GM12878 (cell line): ENCODE measurements at regions not wholly inside any gene's neighbourhood (a gene's known extent, or its start where the extent isn't known, plus 50 kb on each side); places are given as distances from the start of the nearest gene placed in this dataset.

Experiments used
- ATAC-seq: fragments of 200-7000 bp; cut with Tn5 transposase; 3 replicates; pipeline ENCODE4 v1.9.1; 2020; ENCODE audit warnings: mild to moderate bottlenecking, moderate library complexity
- BruUV-seq: library from RNA; stranded (reverse); fragments of 400-500 nt; replicated peaks from 2 replicates; lab custom pipeline; 2021; lab: Mats Ljungman, UMichigan
- CTCF ChIA-PET: fragments of 300-600 bp; sonication (Branson Sonifier 250); formaldehyde crosslinking; extraction: SDS; loops from one replicate; lab custom pipeline; 2021; ENCODE audit warnings: inconsistent platforms; lab: Yijun Ruan, JAX
- POLR2A ChIA-PET: fragments of 350-600 bp; formaldehyde crosslinking; extraction: SDS; loops from one replicate; lab custom pipeline; 2021; ENCODE audit warnings: inconsistent platforms; lab: Charles Lee
- RAD21 ChIA-PET: fragments of 300-600 bp; sonication (Branson Sonifier 250); formaldehyde crosslinking; loops from one replicate; lab custom pipeline; 2023; ENCODE audit warnings: antibody characterized with exemption; ENCODE audit not compliant: unreplicated experiment; lab: Charles Lee
- SMC1A ChIA-PET: fragments of 300-600 bp; sonication (Branson Sonifier 250); formaldehyde crosslinking; loops from one replicate; lab custom pipeline; 2023; ENCODE audit not compliant: unreplicated experiment, uncharacterized antibody; lab: Charles Lee
- DNase-seq: peaks from one replicate; pipeline ENCODE4 v3.0.0-alpha.2; 2011; ENCODE audit warnings: low read depth, low spot score
- FAIRE-seq: peaks from 3 replicates; lab custom pipeline; 2011; peaks lifted over from hg19 to GRCh38; lab: Jason Lieb, UNC
- H2AFZ ChIP-seq: 2 replicates; pipeline ENCODE4 v1.6.0; 2011; ENCODE audit warnings: low read depth, low read length, control low read depth; ENCODE audit not compliant: control insufficient read depth
- H3K27ac ChIP-seq: 2 replicates; pipeline ENCODE4 v1.5.1; 2011; ENCODE audit warnings: control low read depth; ENCODE audit not compliant: control insufficient read depth, insufficient read depth
- H3K27me3 ChIP-seq, 2 experiments: replicated peaks in 1 of 2; 2 replicates each; pipeline versions ENCODE4 v1.6.0 to v1.6.1; 2011; ENCODE audit warnings: low read length in 1 of 2; ENCODE audit not compliant: control insufficient read depth in 2 of 2, insufficient read depth in 2 of 2
- H3K36me3 ChIP-seq, 2 experiments: 2 replicates each; pipeline ENCODE4 v1.5.1; 2011; ENCODE audit warnings: low read length in 1 of 2; ENCODE audit not compliant: control insufficient read depth in 2 of 2, insufficient read depth in 2 of 2
- H3K4me1 ChIP-seq: 2 replicates; pipeline ENCODE4 v1.6.1; 2011; ENCODE audit warnings: mild to moderate bottlenecking, low read length, moderate library complexity, mixed read lengths; ENCODE audit not compliant: control insufficient read depth, insufficient read depth
- H3K4me2 ChIP-seq: 2 replicates; pipeline ENCODE4 v1.6.0; 2011; ENCODE audit warnings: control low read depth; ENCODE audit not compliant: control insufficient read depth, insufficient read depth
- H3K4me3 ChIP-seq: fragments of 200-600 bp; sonication (generic); 2 replicates; pipeline ENCODE4 v1.5.1; 2016
- H3K79me2 ChIP-seq: 2 replicates; pipeline ENCODE4 v1.6.0; 2011; ENCODE audit warnings: low read length; ENCODE audit not compliant: control insufficient read depth, insufficient read depth
- H3K9ac ChIP-seq: 2 replicates; pipeline ENCODE4 v1.8.0; 2011; ENCODE audit warnings: low read length, control low read depth, mixed read lengths; ENCODE audit not compliant: control insufficient read depth, insufficient read depth
- H3K9me3 ChIP-seq: replicated peaks from 3 replicates; pipeline ENCODE4 v1.5.1; 2011; ENCODE audit warnings: mild to moderate bottlenecking, low read length; ENCODE audit not compliant: control insufficient read depth, insufficient read depth
- H4K20me1 ChIP-seq: 2 replicates; pipeline ENCODE4 v1.6.0; 2011; ENCODE audit not compliant: control insufficient read depth, insufficient read depth
- KDM1A ChIP-seq: fragments of 200-600 bp; sonication (generic); IDR thresholded peaks from 2 replicates; pipeline ENCODE4 v1.6.1; 2016; ENCODE audit warnings: borderline replicate concordance
- MXI1 ChIP-seq: fragments of 150-350 bp; IDR thresholded peaks from 2 replicates; pipeline ENCODE4 v1.6.1; 2011; ENCODE audit warnings: low read depth, mild to moderate bottlenecking, inconsistent platforms, low read length, improper control_type of control experiment
- POU2F2 ChIP-seq: IDR thresholded peaks from 3 replicates; pipeline ENCODE4 v1.6.1; 2011; ENCODE audit warnings: low read depth, mild to moderate bottlenecking, low read length, borderline replicate concordance
- SMC3 ChIP-seq: IDR thresholded peaks from 2 replicates; pipeline ENCODE4 v1.6.1; 2011; ENCODE audit warnings: low read length, improper control_type of control experiment, borderline replicate concordance
- SREBF1 ChIP-seq: IDR thresholded peaks from 2 replicates; pipeline ENCODE4 v1.6.1; 2012; ENCODE audit warnings: mild to moderate bottlenecking, low read length
- in situ Hi-C: fragments of 300-500 bp; cut with MboI; formaldehyde crosslinking; loops from 9 replicates; pipeline ENCODE4 v1.14.3; 2018; ENCODE audit warnings: mixed read lengths
- intact Hi-C: fragments of 100-400 bp; cut with micrococcal nuclease; formaldehyde crosslinking; loops from one replicate; pipeline ENCODE4 v1.14.2; 2022; ENCODE audit not compliant: unreplicated experiment
- TF ChIP-seq, protein P1 (sequence below): fragments of 450-650 bp; formaldehyde crosslinking; IDR thresholded peaks from 2 replicates; pipeline ENCODE4 v1.4.0; 2020; ENCODE audit warnings: mild to moderate bottlenecking, moderate library complexity

GRCh38 chr4:115361781-115362180 is 248.4 kb upstream of the NDST4 start:
- intact Hi-C loops = no loop called here
- no peak overlapping the region for H3K4me2 ChIP-seq
- SMC1A ChIA-PET = no interaction called here
- H3K27me3 ChIP-seq = no peaks in the 10 kb centered on the region
- POLR2A ChIA-PET = no interaction called here
- H3K9me3 ChIP-seq = no peaks in the 10 kb centered on the region; the same call in 2 of the 3 replicates
- no peaks in the 10 kb centered on the region for H3K79me2 ChIP-seq
- no peak for TF ChIP-seq KDM1A
- no peak for TF ChIP-seq MXI1
- TF ChIP-seq POU2F2 = no peak
- TF ChIP-seq SMC3 = no peak
- TF ChIP-seq, protein P1, sequence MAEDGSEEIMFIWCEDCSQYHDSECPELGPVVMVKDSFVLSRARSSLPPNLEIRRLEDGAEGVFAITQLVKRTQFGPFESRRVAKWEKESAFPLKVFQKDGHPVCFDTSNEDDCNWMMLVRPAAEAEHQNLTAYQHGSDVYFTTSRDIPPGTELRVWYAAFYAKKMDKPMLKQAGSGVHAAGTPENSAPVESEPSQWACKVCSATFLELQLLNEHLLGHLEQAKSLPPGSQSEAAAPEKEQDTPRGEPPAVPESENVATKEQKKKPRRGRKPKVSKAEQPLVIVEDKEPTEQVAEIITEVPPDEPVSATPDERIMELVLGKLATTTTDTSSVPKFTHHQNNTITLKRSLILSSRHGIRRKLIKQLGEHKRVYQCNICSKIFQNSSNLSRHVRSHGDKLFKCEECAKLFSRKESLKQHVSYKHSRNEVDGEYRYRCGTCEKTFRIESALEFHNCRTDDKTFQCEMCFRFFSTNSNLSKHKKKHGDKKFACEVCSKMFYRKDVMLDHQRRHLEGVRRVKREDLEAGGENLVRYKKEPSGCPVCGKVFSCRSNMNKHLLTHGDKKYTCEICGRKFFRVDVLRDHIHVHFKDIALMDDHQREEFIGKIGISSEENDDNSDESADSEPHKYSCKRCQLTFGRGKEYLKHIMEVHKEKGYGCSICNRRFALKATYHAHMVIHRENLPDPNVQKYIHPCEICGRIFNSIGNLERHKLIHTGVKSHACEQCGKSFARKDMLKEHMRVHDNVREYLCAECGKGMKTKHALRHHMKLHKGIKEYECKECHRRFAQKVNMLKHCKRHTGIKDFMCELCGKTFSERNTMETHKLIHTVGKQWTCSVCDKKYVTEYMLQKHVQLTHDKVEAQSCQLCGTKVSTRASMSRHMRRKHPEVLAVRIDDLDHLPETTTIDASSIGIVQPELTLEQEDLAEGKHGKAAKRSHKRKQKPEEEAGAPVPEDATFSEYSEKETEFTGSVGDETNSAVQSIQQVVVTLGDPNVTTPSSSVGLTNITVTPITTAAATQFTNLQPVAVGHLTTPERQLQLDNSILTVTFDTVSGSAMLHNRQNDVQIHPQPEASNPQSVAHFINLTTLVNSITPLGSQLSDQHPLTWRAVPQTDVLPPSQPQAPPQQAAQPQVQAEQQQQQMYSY (CRISPR knock-in tag) = no peak
- TF ChIP-seq SREBF1 = no peak
- TF ChIP-seq, all 136 proteins: peak for 0
- no peak overlapping the region for H3K4me3 ChIP-seq
- no peak overlapping the region for H3K9ac ChIP-seq
- H3K27ac ChIP-seq = no peak overlapping the region
- BruUV-seq = no TSS peak
- DNase-seq = no peak
- ChIA-PET RAD21 (no interaction called here), CTCF (no interaction called here)
- H3K36me3 ChIP-seq = no peaks in the 10 kb centered on the region
- FAIRE-seq = no peak
- no peaks in the 10 kb centered on the region for H3K4me1 ChIP-seq
- H2AFZ ChIP-seq = no peak overlapping the region
- in situ Hi-C loops = no loop called here
- ATAC-seq = no peak
- no peaks in the 10 kb centered on the region for H4K20me1 ChIP-seq
